ENCODE measurements at regions not wholly inside any gene's neighbourhood (a gene's known extent, or its start where the extent isn't known, plus 50 kb on each side); places are given as distances from the start of the nearest gene placed in this dataset.

GRCh38 chr4:159038536-159038935, 64.3 kb upstream of the RAPGEF2 start:
- Histone ChIP-seq H2AFZ (ENCODE audit: control insufficient read depth, low read depth, low read length) (no peak overlapping the region), H3K27me3 (replicated peaks in 1 of 2; ENCODE audit: control insufficient read depth in 2 of 2, insufficient read depth in 2 of 2, low read length in 1 of 2) (peaks cover 0 to 2% of the 10 kb centered on the region in 2 experiments; a peak in 2 of 4 replicates), H3K4me2 (ENCODE audit: control insufficient read depth, insufficient read depth) (no peak overlapping the region), H3K36me3 (ENCODE audit: control insufficient read depth in 2 of 2, insufficient read depth in 2 of 2, low read length in 1 of 2) (no peaks in the 10 kb centered on the region), H4K20me1 (ENCODE audit: control insufficient read depth, insufficient read depth) (no peaks in the 10 kb centered on the region), H3K9ac (ENCODE audit: control insufficient read depth, insufficient read depth, low read length) (no peak overlapping the region), H3K9me3 (replicated peaks; ENCODE audit: control insufficient read depth, insufficient read depth, low read length) (no peaks in the 10 kb centered on the region), H3K27ac (ENCODE audit: control insufficient read depth, insufficient read depth) (no peak overlapping the region), H3K4me1 (ENCODE audit: control insufficient read depth, insufficient read depth, low read length) (peaks cover 4% of the 10 kb centered on the region), H3K4me3 (no peak overlapping the region), H3K79me2 (ENCODE audit: control insufficient read depth, insufficient read depth, low read length) (no peaks in the 10 kb centered on the region)
- no TSS peak for BruUV-seq (replicated peaks)
- in situ Hi-C loops (cut with MboI) = no loop called here
- FAIRE-seq (no peak), DNase-seq (ENCODE audit: low read depth, low spot score) (no peak), ATAC-seq (no peak)
- ChIA-PET POLR2A (no interaction called here), CTCF (interaction anchor here (0.7 to 1.5 kb wide), 5 partner anchors 9 to 48 kb away, joined by 3 to 5 read pairs (median 3); no protein-coding TSS in a partner anchor), RAD21 (ENCODE audit: unreplicated experiment) (no interaction called here), SMC1A (ENCODE audit: uncharacterized antibody, unreplicated experiment) (interaction anchor here (0.7 to 1.5 kb wide), 3 partner anchors 9 to 22 kb away, joined by 3 to 4 read pairs (median 3); no protein-coding TSS in a partner anchor)
- intact Hi-C loops (cut with micrococcal nuclease; ENCODE audit: unreplicated experiment) = no loop called here
- 58% methylated on average over 3 of the region's 3 CpGs for WGBS (ENCODE audit: insufficient coverage, insufficient replicate concordance, low lambda C conversion rate, missing lambda C conversion rate)
- TF ChIP-seq CBX5 (IDR thresholded peaks at IDR 0.05; ENCODE audit: low read depth) (no peak), MEF2A (IDR thresholded peaks at IDR 0.05; ENCODE audit: insufficient read depth, low read depth, low read length) (no peak), SUPT20H (IDR thresholded peaks at IDR 0.05; ENCODE audit: borderline replicate concordance, control insufficient read depth, low read depth, low read length) (no peak), NFIC (IDR thresholded peaks at IDR 0.05; ENCODE audit: low read depth, low read length) (no peak), PML (IDR thresholded peaks at IDR 0.05; ENCODE audit: low read length) (no peak), ELK1 (IDR thresholded peaks at IDR 0.05; ENCODE audit: low read depth, low read length) (no peak), CREM (IDR thresholded peaks at IDR 0.05; ENCODE audit: low read depth) (no peak), BCL11A (IDR thresholded peaks at IDR 0.05; ENCODE audit: low read depth, low read length) (no peak), FOXK2 (IDR thresholded peaks at IDR 0.05) (no peak), TCF3 (IDR thresholded peaks at IDR 0.05; ENCODE audit: borderline replicate concordance, insufficient read depth, low read depth, low read length) (no peak), ATF7 (IDR thresholded peaks at IDR 0.05; ENCODE audit: low read depth) (no peak), ZNF207 (IDR thresholded peaks at IDR 0.05; ENCODE audit: borderline replicate concordance) (no peak), POLR2A (IDR thresholded peaks at IDR 0.05; ENCODE audit: low read depth, low read length) (no peak), RAD51 (IDR thresholded peaks at IDR 0.05) (no peak), NR2C1 (IDR thresholded peaks at IDR 0.05) (no peak)
- TF ChIP-seq, protein P1, sequence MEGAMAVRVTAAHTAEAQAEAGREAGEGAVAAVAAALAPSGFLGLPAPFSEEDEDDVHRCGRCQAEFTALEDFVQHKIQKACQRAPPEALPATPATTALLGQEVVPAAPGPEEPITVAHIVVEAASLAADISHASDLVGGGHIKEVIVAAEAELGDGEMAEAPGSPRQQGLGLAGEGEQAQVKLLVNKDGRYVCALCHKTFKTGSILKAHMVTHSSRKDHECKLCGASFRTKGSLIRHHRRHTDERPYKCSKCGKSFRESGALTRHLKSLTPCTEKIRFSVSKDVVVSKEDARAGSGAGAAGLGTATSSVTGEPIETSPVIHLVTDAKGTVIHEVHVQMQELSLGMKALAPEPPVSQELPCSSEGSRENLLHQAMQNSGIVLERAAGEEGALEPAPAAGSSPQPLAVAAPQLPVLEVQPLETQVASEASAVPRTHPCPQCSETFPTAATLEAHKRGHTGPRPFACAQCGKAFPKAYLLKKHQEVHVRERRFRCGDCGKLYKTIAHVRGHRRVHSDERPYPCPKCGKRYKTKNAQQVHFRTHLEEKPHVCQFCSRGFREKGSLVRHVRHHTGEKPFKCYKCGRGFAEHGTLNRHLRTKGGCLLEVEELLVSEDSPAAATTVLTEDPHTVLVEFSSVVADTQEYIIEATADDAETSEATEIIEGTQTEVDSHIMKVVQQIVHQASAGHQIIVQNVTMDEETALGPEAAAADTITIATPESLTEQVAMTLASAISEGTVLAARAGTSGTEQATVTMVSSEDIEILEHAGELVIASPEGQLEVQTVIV (IDR thresholded peaks at IDR 0.05; ENCODE audit: borderline replicate concordance, partially characterized antibody) = no peak
- TF ChIP-seq, protein P2, sequence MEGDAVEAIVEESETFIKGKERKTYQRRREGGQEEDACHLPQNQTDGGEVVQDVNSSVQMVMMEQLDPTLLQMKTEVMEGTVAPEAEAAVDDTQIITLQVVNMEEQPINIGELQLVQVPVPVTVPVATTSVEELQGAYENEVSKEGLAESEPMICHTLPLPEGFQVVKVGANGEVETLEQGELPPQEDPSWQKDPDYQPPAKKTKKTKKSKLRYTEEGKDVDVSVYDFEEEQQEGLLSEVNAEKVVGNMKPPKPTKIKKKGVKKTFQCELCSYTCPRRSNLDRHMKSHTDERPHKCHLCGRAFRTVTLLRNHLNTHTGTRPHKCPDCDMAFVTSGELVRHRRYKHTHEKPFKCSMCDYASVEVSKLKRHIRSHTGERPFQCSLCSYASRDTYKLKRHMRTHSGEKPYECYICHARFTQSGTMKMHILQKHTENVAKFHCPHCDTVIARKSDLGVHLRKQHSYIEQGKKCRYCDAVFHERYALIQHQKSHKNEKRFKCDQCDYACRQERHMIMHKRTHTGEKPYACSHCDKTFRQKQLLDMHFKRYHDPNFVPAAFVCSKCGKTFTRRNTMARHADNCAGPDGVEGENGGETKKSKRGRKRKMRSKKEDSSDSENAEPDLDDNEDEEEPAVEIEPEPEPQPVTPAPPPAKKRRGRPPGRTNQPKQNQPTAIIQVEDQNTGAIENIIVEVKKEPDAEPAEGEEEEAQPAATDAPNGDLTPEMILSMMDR (IDR thresholded peaks at IDR 0.05 in 2 of 3, conservative IDR thresholded peaks at IDR 0.05 in 1 of 3; ENCODE audit: control insufficient read depth in 2 of 3, extremely low read depth in 1 of 3, insufficient read depth in 1 of 3, low read depth in 3 of 3, low read length in 3 of 3) = no peak
